RWPE2 (cell line): ENCODE measurements at regions not wholly inside any gene's neighbourhood (a gene's known extent, or its start where the extent isn't known, plus 50 kb on each side); places are given as distances from the start of the nearest gene placed in this dataset.

Experiments
- ATAC-seq: fragments of 200-7000 bp; cut with Tn5 transposase; 3 replicates; pipeline ENCODE4 v1.9.1; 2021; ENCODE audit warnings: low read depth
- DNase-seq: peaks from one replicate; pipeline ENCODE4 v3.0.0-alpha.2; 2020; ENCODE audit warnings: low spot score
- H3K27ac ChIP-seq: fragments of 450-650 bp; 2 replicates; pipeline ENCODE4 v1.5.1; 2017; ENCODE audit warnings: mild to moderate bottlenecking; ENCODE audit not compliant: poor library complexity, severe bottlenecking
- H3K27me3 ChIP-seq: fragments of 250-450 bp; sonication (Bioruptor Pico); 2 replicates; pipeline ENCODE4 v1.5.1; 2021; ENCODE audit warnings: mild to moderate bottlenecking, moderate library complexity; ENCODE audit not compliant: insufficient read depth, poor library complexity, severe bottlenecking
- H3K36me3 ChIP-seq: fragments of 250-450 bp; sonication (Bioruptor Pico); 2 replicates; pipeline ENCODE4 v1.5.1; 2020; ENCODE audit warnings: low read depth, mild to moderate bottlenecking, moderate library complexity
- H3K4me1 ChIP-seq: fragments of 250-450 bp; sonication (Bioruptor Pico); 2 replicates; pipeline ENCODE4 v1.5.1; 2021; ENCODE audit warnings: mild to moderate bottlenecking, moderate library complexity; ENCODE audit not compliant: insufficient read depth, poor library complexity, severe bottlenecking
- H3K4me3 ChIP-seq: fragments of 250-450 bp; sonication (Bioruptor Pico); 2 replicates; pipeline ENCODE4 v1.5.1; 2021; ENCODE audit warnings: mild to moderate bottlenecking, moderate library complexity; ENCODE audit not compliant: severe bottlenecking
- H3K9me3 ChIP-seq: fragments of 250-450 bp; sonication (Bioruptor Pico); 2 replicates; pipeline ENCODE4 v1.5.1; 2021; ENCODE audit warnings: mild to moderate bottlenecking, moderate library complexity; ENCODE audit not compliant: severe bottlenecking
- CTCF ChIP-seq: fragments of 450-650 bp; IDR thresholded peaks from one replicate; pipeline ENCODE4 v1.5.1; 2017; ENCODE audit warnings: mild to moderate bottlenecking, moderate library complexity; ENCODE audit not compliant: poor library complexity, severe bottlenecking

GRCh38 chr14:44372231-44372630, 134.9 kb downstream of the FSCB start:
- ATAC-seq (no peak), DNase-seq (no peak)
- H3K36me3 ChIP-seq: no peaks in the 10 kb centered on the region
- H3K27ac ChIP-seq: no peak overlapping the region
- no peaks in the 10 kb centered on the region for H3K9me3 ChIP-seq
- TF ChIP-seq CTCF: no peak
- H3K4me3 ChIP-seq: no peak overlapping the region
- H3K4me1 ChIP-seq: no peaks in the 10 kb centered on the region
- H3K27me3 ChIP-seq: no peaks in the 10 kb centered on the region

GRCh38 chr14:44370727-44371126, 136.4 kb downstream of the FSCB start:
- no peaks in the 10 kb centered on the region for H3K36me3 ChIP-seq
- H3K9me3 ChIP-seq: no peaks in the 10 kb centered on the region
- TF ChIP-seq CTCF: no peak
- H3K4me1 ChIP-seq: no peaks in the 10 kb centered on the region
- H3K27me3 ChIP-seq: no peaks in the 10 kb centered on the region
- H3K4me3 ChIP-seq: no peak overlapping the region
- ATAC-seq (no peak), DNase-seq (no peak)
- H3K27ac ChIP-seq: no peak overlapping the region

DNA sequence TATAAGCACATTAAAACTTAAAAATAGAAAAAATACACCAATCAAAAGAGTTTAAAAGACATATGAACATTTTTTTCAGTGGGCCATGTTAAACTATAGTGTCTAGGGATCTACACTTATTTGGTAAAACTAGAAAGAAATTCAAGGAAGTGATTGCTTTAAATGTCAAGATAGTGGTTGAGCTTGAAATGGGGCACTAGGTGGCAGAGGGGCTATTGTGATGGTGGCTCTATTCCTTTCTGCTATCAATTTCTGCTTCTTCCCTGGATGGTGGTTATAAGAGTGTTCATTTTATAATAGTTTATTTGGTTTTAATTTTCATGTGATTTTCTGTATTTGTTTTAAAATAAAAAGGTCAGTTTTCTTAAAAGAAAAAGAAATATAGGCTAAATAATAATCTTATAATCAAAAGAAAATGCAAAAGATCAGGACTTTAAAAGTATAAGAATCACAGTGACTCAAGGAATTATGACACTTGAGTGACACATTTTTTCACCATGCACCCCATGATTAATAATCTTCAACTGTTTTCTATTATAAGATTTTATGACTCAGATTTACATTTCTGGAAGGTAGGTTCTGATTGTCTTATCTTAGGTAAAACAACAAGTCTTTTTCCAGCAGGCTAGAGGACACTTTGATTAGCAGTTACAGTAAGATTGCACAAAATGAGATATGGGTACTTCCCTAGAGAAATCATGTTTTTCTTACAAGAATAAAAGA, 137.5 kb downstream of the FSCB start:
- Histone ChIP-seq H3K27me3 (no peaks in the 10 kb centered on the region), H3K36me3 (no peaks in the 10 kb centered on the region), H3K4me1 (no peaks in the 10 kb centered on the region), H3K27ac (no peak overlapping the region), H3K4me3 (no peak overlapping the region), H3K9me3 (no peaks in the 10 kb centered on the region)
- ATAC-seq: no peak
- peak; percentile 19 for TF ChIP-seq CTCF
- DNase-seq: no peak

DNA sequence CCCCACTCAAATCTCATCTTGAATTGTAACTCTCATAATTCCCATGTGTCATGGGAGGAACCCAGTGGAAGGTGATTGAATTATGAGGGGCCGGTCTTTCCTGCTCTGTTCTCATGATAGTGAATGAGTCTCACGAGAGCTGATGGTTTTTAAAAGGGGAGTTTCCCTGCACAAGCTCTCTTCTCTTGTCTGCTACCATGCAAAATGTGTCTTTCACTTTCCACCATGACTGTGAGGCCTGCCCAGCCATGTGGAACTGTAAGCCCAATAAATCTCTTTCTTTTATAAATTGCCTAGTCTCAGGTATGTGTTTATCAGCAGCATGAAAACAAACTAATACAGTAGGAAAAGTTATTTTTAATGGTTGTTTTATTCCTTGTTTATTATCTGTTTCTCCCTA, 146.0 kb downstream of the FSCB start:
- H3K27me3 ChIP-seq: no peaks in the 10 kb centered on the region
- DNase-seq: no peak
- TF ChIP-seq CTCF: no peak
- H3K36me3 ChIP-seq: no peaks in the 10 kb centered on the region
- no peaks in the 10 kb centered on the region for H3K9me3 ChIP-seq
- no peak overlapping the region for H3K27ac ChIP-seq
- no peak for ATAC-seq
- H3K4me1 ChIP-seq: no peaks in the 10 kb centered on the region
- H3K4me3 ChIP-seq: no peak overlapping the region

- Histone ChIP-seq H3K27me3 (no peaks in the 10 kb centered on the region), H3K36me3 (no peaks in the 10 kb centered on the region), H3K27ac (no peak overlapping the region), H3K9me3 (no peaks in the 10 kb centered on the region), H3K4me1 (no peaks in the 10 kb centered on the region), H3K4me3 (no peak overlapping the region)
- ATAC-seq (no peak), DNase-seq (no peak)
- no peak for TF ChIP-seq CTCF
These were observed 153.3 kb downstream of the FSCB start for GRCh38 chr14:44353805-44354204.
